ENCODE measurements at regions not wholly inside any gene's neighbourhood (a gene's known extent, or its start where the extent isn't known, plus 50 kb on each side); places are given as distances from the start of the nearest gene placed in this dataset.

DNA sequence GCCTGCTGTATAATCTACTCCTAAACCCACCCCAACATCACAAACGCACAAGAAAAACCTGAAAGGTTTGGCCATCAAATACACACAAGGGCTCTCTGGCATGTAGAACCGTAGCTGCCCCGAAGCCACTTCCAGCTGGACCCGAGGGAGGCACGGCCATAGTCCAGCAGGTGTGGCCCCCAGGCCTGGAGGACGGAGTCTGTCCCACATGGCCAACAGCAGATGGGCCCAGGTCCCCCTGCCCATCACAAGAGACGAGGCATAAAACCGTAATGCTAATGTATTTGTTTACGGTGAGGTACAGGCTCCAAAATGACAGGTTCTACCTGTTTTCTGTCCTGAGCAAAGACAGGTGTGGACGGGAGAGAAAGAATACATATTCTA lies 234.2 kb downstream of the SYK start:
- TF ChIP-seq, protein P1, sequence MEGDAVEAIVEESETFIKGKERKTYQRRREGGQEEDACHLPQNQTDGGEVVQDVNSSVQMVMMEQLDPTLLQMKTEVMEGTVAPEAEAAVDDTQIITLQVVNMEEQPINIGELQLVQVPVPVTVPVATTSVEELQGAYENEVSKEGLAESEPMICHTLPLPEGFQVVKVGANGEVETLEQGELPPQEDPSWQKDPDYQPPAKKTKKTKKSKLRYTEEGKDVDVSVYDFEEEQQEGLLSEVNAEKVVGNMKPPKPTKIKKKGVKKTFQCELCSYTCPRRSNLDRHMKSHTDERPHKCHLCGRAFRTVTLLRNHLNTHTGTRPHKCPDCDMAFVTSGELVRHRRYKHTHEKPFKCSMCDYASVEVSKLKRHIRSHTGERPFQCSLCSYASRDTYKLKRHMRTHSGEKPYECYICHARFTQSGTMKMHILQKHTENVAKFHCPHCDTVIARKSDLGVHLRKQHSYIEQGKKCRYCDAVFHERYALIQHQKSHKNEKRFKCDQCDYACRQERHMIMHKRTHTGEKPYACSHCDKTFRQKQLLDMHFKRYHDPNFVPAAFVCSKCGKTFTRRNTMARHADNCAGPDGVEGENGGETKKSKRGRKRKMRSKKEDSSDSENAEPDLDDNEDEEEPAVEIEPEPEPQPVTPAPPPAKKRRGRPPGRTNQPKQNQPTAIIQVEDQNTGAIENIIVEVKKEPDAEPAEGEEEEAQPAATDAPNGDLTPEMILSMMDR (IDR thresholded peaks at IDR 0.05): no peak
- no peak for TF ChIP-seq POLR2A (IDR thresholded peaks at IDR 0.05)
- TF ChIP-seq POLR2AphosphoS5 (IDR thresholded peaks at IDR 0.05): no peak
- TF ChIP-seq EP300 (IDR thresholded peaks at IDR 0.05; ENCODE audit: low read depth): no peak

All from transverse colon (tissue), 4 donors.